HG03342 (cell line): ENCODE measurements at regions not wholly inside any gene's neighbourhood (a gene's known extent, or its start where the extent isn't known, plus 50 kb on each side); places are given as distances from the start of the nearest gene placed in this dataset.
"Not testable (repeated sequence)": the region's sequence is repeated elsewhere in the genome, so short reads cannot be mapped to it uniquely, and the experiment has no call there.

Source experiments
- ATAC-seq: cut with Tn5 transposase; IDR thresholded peaks from one replicate; pipeline ENCODE4 v1.9.1; 2021; ENCODE audit warnings: mild to moderate bottlenecking, moderate library complexity; ENCODE audit not compliant: unreplicated experiment

DNA sequence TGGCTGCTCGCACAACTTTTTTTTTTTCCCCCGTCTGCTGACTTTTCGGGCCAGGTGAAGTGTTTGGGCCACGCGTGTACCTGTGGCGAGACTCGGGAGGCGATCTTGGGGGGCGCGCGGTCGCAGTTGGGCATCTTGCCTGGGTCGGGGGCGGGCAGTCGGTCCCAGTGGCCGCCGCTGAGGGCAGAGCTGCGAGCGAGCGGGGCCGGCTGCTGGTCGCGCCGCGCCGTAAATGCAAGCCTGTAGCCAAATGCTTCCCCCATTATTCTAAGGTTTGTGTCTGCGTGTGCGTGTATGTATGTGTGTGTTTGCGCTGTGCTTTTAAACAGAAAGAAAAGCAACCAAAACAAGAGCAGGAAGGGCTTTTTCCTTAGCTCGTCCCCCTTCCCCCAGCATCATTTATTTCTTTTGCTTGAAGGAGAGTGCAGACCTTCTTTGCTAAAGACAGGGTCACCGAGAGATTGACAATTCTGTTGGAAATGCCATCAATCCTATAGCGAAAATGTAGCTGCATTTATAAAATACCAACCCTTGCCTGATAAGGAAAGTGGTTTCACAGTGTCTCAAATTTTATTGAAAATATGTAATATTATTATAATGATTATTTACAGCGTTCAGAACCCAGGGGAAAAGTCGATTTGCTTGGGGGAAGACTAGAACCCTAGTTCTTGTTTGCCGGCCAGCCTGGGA, 143.2 kb upstream of the ZNF536 start:
- ATAC-seq: no peak

- ATAC-seq: no peak
Observed at GRCh38 chr19:30229525-30230174, 142.5 kb upstream of the ZNF536 start.

DNA sequence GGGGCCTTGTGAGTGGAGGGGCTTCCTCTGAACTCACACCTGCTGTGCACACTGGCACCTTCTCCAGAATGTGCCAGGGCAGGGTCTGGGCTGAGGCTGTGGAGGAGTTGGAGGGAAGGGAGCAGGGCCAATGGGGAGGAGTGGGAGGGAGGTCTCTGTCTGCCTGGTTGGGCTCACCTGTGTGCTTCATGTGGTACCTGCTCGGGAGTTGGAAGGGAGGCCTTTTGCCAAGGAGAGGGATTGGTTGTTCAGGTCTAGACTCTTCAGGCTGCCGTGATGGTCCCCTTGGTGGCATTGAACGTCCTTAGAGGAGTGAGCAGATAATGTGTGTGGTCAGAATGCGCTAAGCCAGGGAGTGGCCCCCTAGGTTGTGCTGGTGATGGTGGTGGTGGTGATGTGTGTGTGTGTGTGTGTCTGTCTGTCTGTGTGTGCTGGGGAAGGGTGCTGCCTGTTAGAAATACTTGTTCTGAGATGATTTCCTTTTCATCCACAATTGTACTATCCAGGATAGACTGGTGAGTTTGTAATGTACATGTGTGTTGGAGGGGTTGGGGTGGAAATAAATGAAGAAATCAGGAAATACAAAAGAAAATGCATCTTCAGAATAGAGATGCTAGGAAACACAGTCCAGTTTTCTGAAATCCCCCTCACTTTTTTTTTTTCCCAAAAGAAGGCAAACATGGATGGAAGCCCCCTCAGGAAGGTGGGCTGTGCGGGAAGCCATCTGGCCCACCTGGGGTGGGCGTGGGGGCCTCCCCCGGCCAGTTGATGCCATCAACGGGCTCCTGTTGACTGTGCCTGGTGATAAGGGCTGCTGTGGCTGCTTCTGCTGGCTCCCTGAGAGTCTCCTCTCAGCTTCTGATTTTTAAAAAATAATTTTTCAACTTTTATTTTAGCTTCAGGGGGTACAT, 140.5 kb upstream of the ZNF536 start:
- no peak for ATAC-seq

GRCh38 chr19:30233375-30233774, 138.8 kb upstream of the ZNF536 start:
- ATAC-seq: no peak

DNA sequence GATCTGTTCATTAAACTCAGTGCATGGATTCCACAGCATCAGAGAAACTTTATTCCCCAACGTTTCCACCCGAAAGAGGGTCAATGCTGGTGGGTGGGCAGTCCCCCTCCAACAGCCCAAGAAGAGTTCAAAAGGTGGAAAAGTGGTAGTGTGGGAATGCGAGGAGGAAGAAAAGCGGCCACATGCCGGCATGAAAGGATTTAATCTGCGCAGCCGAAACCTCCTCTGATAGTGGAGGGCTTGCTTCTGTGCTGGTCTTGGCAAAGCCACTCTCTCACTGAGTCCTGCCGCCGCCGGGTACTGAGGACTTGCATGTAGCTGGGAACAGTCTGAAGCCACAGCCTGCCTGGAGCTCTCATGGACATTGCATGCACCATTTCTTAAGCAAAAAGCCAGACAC, 136.2 kb upstream of the ZNF536 start:
- ATAC-seq: no peak

DNA sequence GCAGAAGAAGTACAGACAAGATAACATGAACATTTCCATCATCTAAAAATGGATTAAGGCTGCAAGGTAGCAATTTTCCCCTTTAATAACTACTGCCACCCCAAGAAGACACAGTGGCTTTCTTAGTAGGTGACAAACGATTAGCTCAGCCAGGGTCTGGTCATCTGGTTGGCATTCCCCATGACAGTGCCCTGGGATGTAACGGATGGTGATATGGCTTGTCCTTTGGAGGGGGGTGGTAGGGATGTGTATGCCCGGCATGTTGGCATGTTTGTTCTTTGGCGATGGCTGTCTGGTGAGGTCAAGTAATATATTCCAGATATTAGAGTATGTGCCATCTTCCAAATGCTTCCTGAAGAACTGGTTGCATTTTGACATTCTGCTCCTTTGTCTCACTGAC, 135.6 kb upstream of the ZNF536 start:
- no peak for ATAC-seq

DNA sequence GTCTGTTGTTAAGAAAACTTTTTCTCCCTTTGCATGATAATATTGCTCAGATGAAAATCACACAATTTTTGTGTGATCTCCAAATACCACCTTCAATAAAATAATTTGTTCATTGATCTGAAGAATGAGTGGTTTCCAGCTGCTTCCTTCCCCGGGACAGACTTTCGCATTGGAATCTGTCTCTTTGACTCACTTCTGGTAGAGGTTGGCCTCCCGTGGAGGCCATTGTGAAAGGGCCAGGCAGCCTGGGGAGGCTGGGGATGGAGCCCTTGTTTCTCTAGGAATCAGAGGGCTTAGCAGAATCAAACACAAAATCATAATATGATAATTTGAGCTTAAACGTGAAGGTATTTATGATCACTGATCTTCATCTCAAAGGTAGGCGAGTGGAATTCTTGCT, 135.0 kb upstream of the ZNF536 start:
- ATAC-seq: no peak

- no peak for ATAC-seq
Observed at GRCh38 chr19:30240904-30241695, 131.1 kb upstream of the ZNF536 start.

- no peak for ATAC-seq
Observed at GRCh38 chr19:30244533-30244932, 127.7 kb upstream of the ZNF536 start.

DNA sequence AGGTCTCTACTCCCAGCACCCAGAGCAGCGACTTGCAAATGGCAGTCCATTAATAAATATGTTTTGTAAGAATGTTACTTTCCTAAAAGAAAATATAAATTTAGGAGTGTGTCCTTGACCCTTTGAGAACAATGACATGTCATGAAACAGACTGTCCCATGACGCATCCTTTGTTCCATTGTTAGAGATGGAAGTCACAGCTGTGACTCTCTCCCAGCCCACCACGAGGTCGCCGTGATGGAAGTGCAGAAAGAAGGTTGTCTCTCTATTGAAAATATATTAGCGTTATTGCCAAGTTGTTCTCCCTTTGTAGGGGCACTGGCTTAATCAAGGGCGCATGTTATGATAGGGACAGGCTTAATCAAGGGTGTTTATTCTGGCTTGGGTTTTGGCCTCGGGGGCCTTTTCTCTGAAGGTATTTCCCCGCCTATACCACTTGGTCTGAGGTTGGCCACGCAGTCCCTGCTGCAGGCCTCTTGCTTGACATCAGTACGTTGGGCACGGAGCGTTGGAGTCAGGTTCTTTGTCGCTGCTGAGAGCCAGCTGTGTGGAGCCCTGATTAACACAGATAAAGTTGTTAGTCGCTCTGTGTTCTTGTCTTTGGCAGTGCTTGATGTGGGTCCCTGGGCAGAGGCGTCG, 126.7 kb upstream of the ZNF536 start:
- no peak for ATAC-seq

DNA sequence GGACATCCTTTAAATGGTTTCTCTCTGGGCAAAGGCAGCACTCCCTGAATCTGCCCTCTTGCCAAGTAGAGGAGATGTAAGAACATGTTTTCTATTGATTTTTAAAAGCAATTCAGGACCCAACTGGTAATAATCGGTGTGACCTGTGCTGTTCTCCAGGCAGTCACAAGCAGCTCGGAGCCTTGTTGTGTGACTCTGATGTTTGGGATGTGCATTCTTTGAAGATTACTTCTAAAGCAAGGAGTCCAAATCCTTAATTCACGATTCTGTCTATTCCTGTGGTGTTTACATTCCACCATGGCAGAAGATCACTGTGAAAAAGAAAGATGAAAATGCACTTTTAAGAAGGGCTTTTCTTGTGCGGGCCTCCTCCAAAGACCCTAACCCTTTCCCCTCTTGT, 122.3 kb upstream of the ZNF536 start:
- ATAC-seq: no peak

DNA sequence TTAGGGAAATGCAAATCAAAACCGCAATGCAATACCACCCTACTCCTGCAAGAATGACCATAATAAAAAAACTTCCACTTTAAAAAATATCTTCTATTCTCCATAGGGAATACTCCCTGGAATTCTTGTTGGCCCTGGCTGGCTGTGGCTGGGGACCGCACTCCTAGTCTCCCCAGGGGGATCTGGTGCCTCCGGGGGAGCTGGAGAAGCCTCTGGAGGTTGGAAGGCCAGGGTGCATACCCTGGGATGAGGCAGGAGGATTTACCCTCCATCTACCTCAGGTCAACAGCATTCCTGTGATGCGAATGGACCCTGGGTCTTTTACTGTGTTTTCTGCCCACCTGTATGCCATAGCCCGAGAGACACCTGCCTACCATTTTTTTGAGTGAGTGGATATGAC, 120.0 kb upstream of the ZNF536 start:
- ATAC-seq: no peak

- ATAC-seq: no peak
Observed at GRCh38 chr19:30253581-30253996, 118.6 kb upstream of the ZNF536 start.

GRCh38 chr19:30254158-30254557, 118.0 kb upstream of the ZNF536 start:
- ATAC-seq: no peak

DNA sequence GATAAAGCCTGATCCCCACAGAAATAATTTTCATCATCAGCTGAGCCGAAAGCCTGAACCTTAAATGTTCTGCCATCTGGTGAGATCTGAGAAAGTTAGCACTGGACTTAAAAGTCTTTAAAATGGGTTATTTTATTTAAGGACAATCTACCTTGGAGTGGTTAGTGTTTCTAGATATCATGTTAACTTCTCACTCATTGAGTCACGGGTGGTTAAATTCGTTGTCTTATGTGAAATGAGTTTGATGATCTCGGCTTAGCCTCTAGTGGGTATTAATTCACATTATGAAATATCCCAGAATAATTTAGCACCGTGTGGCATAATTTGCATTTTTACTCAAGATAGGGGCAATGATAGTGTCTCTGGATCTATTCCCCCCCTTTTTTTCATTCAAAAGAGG, 117.4 kb upstream of the ZNF536 start:
- ATAC-seq: no peak

DNA sequence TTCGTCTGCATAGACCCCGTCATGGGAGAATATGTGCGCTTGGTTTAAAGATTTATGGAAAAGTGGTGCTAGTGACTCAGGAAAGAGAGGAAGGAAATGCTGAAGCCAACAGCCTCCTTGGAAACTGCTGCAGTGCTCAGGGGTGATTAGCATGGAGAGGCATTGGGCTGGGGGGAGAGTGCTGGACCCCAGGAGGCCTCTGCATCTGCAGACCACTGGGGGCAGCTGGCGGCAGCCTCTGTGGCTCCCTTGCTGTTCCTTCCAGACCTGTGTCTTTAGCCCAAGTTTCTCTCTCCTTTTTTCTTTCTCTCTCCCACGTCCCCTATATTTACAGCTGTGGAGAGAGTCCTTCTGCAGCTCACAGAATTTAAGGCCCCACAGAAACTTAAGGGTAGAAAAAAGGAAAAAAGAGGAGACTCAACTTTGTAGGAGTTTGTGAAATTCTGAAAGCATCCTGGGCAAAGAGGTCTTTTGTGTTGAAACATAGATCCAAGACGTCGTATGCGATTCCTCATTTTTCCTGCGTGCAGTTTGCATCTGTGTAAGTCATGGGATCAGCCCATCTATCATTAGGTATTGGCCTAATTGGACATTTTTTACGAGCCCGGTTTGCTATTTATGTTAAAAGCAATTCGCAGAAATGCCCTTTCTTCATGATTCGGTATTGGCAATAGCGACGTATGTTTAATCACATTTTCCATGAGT, 116.2 kb upstream of the ZNF536 start:
- no peak for ATAC-seq

- no peak for ATAC-seq
Observed at GRCh38 chr19:30256496-30256850, 115.7 kb upstream of the ZNF536 start.

DNA sequence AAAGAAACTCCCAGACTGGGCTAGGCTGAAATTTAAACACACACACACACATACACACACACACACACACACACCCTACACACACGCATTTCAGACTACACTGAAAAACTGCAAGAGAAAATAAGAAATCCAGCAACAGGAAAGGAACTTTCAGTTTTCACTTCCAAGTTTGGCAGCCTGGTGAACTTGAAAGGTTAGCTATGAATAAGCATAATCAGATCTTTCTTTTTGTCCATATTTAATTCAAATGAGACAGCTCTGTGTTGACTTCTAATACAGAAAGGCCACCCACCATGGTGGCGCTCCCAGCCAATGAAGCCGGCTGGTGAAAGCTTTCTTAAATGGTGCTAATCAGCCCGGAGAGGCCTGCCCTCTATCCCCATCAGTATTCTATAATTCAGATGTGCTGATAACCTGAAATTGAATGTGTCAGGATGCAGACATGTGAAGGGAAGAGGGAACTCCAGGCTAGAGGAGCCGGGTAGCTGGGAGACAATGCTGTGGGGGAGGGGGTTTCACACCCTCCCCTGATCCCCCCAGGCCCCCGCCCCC, 108.3 kb upstream of the ZNF536 start:
- ATAC-seq: no peak

DNA sequence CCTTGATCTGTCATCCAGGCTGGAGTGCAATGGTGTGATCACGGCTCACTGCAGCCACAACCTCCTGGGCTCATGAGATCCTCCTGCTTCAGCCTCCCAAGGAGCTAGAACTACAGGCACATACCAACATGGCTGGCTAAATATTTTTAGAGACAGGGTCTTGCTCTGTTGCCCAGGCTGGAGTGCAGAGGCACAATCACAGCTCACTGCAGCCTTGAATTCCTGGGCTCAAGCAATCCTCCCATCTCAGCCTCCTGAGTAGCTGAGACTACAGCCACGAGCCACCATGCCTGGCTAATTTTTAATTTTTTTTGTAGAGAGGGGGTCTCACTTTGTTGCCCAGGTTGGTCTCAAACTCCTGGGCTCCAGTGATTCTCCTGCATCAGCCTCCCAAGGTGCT, 106.3 kb upstream of the ZNF536 start:
- ATAC-seq: not testable (repeated sequence)

DNA sequence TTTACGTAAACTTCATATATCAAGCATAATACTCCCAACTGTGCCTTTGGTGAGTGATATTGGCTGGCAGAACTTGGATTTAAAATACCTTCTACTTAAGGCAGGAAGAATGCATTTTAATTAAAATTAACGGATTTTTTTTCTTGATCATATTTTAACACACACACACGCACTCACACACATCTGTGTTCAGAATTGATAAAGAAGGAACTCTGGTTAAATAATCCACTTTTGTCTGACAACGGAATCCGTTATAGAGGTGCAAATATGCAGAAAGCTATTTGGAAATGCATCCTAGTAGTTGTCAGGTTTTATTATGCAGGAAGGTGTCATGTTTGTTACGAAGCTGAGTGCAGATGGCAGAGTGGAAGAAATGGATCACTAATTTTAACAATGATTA, 105.5 kb upstream of the ZNF536 start:
- ATAC-seq: no peak
